MCF 10A (cell line): ENCODE measurements at regions not wholly inside any gene's neighbourhood (a gene's known extent, or its start where the extent isn't known, plus 50 kb on each side); places are given as distances from the start of the nearest gene placed in this dataset.

Experiments
- BruUV-seq: library from RNA; stranded (reverse); fragments of 400-500 nt; replicated peaks from 2 replicates; lab custom pipeline; 2021; lab: Mats Ljungman, UMichigan
- CTCF ChIA-PET: fragments of 300-600 bp; sonication (Branson Sonifier 250); formaldehyde crosslinking; extraction: SDS; loops from one replicate; lab custom pipeline; 2021; ENCODE audit warnings: antibody characterized with exemption, inconsistent platforms; lab: Yijun Ruan, JAX
- POLR2A ChIA-PET: fragments of 300-600, 350-650 bp; sonication (Branson Sonifier 250); formaldehyde crosslinking; extraction: SDS; loops from one replicate; lab custom pipeline; 2020; ENCODE audit warnings: antibody characterized with exemption, inconsistent platforms; lab: Yijun Ruan, JAX
- DNase-seq: peaks from one replicate; pipeline ENCODE4 v3.0.0-alpha.2; 2018; ENCODE audit not compliant: unreplicated experiment
- H3K27ac Mint-ChIP-seq: one replicate; pipeline ENCODE4 v1.8.0; 2022; ENCODE audit warnings: mild to moderate bottlenecking, low read depth, mixed read lengths; ENCODE audit not compliant: unreplicated experiment
- H3K27me3 Mint-ChIP-seq: one replicate; pipeline ENCODE4 v1.8.0; 2022; ENCODE audit warnings: mixed read lengths; ENCODE audit not compliant: insufficient read depth, unreplicated experiment
- H3K36me3 Mint-ChIP-seq: one replicate; pipeline ENCODE4 v1.8.0; 2022; ENCODE audit warnings: mild to moderate bottlenecking, moderate library complexity, mixed read lengths; ENCODE audit not compliant: insufficient read depth, unreplicated experiment
- H3K4me1 Mint-ChIP-seq: one replicate; pipeline ENCODE4 v1.8.0; 2022; ENCODE audit warnings: mixed read lengths; ENCODE audit not compliant: insufficient read depth, unreplicated experiment
- H3K4me3 Mint-ChIP-seq: one replicate; pipeline ENCODE4 v1.8.0; 2022; ENCODE audit warnings: mild to moderate bottlenecking, moderate library complexity, mixed read lengths; ENCODE audit not compliant: unreplicated experiment
- H3K9me3 Mint-ChIP-seq: one replicate; pipeline ENCODE4 v1.8.0; 2022; ENCODE audit warnings: mixed read lengths; ENCODE audit not compliant: unreplicated experiment
- CTCF ChIP-seq: fragments of 200-600 bp; IDR thresholded peaks from one replicate; pipeline ENCODE4 v1.8.0; 2022; ENCODE audit warnings: antibody characterized with exemption, mild to moderate bottlenecking; ENCODE audit not compliant: unreplicated experiment
- intact Hi-C: fragments of 100-400 bp; cut with micrococcal nuclease; formaldehyde crosslinking; loops from 2 replicates; pipeline ENCODE4 v1.14.1; 2022

GRCh38 chr5:174159327-174160114 is 114.0 kb downstream of the NSG2 start:
- TF ChIP-seq CTCF: no peak
- DNase-seq: peak; percentile 96
- TSS peak; percentile 83 for BruUV-seq
- ChIA-PET POLR2A (interaction anchor here (1.1 to 1.3 kb wide), 2 partner anchors 11 to 618 kb away, joined by 3 to 4 read pairs; no protein-coding TSS in a partner anchor), CTCF (interaction anchor here (0.5 to 2.7 kb wide), 7 partner anchors 10 to 715 kb away, joined by 3 to 9 read pairs (median 3); no protein-coding TSS in a partner anchor)
- Mint-ChIP-seq H3K4me3 (no peak overlapping the region), H3K9me3 (peaks cover 19% of the 10 kb centered on the region), H3K27me3 (no peaks in the 10 kb centered on the region), H3K27ac (peak overlapping the region; percentile 84), H3K4me1 (peaks cover 32% of the 10 kb centered on the region), H3K36me3 (no peaks in the 10 kb centered on the region)
- intact Hi-C loops: loop anchor here (2.0 kb wide), 1 partner anchor 77 kb away; no protein-coding TSS in a partner anchor

DNA sequence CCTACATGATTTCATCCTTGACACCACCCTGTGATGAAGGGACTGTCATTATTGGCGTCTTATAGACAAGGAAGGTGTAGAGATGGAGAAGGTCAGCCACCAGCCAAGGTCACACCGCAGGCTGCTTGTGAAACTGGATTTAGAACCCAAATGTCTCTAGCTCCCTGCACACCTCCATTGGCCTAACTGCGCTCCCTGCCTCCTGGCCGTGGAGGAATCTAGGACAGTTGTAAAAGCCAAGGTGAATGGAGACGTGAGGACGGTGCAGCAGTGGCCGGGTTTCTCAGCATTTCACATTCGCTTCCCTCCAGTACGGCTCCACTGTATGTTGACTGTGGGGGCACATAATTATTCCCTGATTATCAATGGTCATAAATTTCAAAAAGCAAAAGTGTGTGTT is 119.9 kb downstream of the NSG2 start:
- POLR2A ChIA-PET: no interaction called here
- no peaks in the 10 kb centered on the region for H3K9me3 Mint-ChIP-seq
- no TSS peak for BruUV-seq

GRCh38 chr5:174166231-174167079 is 120.9 kb downstream of the NSG2 start:
- intact Hi-C loops: no loop called here
- TF ChIP-seq CTCF: no peak
- Mint-ChIP-seq H3K4me1 (no peaks in the 10 kb centered on the region), H3K36me3 (no peaks in the 10 kb centered on the region), H3K9me3 (no peaks in the 10 kb centered on the region), H3K27ac (no peak overlapping the region), H3K27me3 (no peaks in the 10 kb centered on the region), H3K4me3 (no peak overlapping the region)
- CTCF ChIA-PET: no interaction called here
- no peak for DNase-seq
- POLR2A ChIA-PET: no interaction called here
- no TSS peak for BruUV-seq

More for the DNA sequence above, 119.9 kb downstream of the NSG2 start:
- no peak overlapping the region for H3K4me3 Mint-ChIP-seq
- no peak for TF ChIP-seq CTCF
- H3K27ac Mint-ChIP-seq: no peak overlapping the region
- H3K4me1 Mint-ChIP-seq: peaks cover 9% of the 10 kb centered on the region
- DNase-seq: no peak
- intact Hi-C loops: no loop called here
- H3K27me3 Mint-ChIP-seq: no peaks in the 10 kb centered on the region
- no peaks in the 10 kb centered on the region for H3K36me3 Mint-ChIP-seq
- CTCF ChIA-PET: no interaction called here
